HTR-8/SVneo (cell line): ENCODE measurements at regions not wholly inside any gene's neighbourhood (a gene's known extent, or its start where the extent isn't known, plus 50 kb on each side); places are given as distances from the start of the nearest gene placed in this dataset.
"Not testable (repeated sequence)": the region's sequence is repeated elsewhere in the genome, so short reads cannot be mapped to it uniquely, and the experiment has no call there.

Experiments used
- DNase-seq: peaks from one replicate; pipeline ENCODE4 v3.0.0; 2011; ENCODE audit warnings: low spot score, mixed read lengths; ENCODE audit not compliant: insufficient read length
- FAIRE-seq: peaks from 2 replicates; lab custom pipeline; 2011; peaks lifted over from hg19 to GRCh38; lab: Jason Lieb, UNC

DNA sequence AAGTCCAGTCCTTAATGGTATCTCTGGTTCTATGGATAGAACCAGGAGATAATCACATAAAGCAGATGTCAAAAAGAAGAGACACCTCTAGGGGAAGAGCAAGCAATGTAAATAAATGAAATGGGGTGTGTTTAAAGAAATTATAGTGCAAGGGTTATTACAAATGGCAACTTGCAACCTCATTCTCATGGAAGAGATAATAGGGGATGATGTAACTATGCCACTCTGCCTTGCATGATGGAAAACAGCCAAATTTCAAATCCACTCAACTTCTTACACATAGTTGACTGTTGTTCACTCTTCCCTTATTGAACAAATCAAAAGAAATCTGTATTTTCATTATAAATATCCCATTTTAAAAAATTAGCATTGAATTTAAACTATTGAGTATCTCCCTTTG is 274.0 kb upstream of the TMPRSS15 start:
- DNase-seq (no peak), FAIRE-seq (no peak)

DNA sequence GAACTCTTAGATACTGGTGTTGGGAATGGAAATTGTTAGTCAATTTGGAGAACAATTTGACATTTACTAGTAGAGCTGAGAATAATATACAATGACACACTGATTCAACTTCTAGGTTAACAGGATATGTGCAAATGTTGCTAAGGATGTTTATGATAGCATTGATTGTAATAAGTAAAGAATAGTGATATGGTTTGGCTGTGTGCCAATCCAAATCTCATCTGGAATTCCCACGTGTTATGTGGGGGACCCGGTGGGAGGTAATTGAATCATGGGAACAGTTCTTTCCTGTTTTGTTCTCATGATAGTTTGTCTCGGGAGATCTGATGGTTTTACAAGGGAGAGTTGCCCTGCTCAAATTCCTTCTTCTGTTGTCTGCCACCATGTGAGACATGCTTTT is 302.4 kb upstream of the TMPRSS15 start:
- DNase-seq (no peak), FAIRE-seq (no peak)

- FAIRE-seq (no peak), DNase-seq (no peak)
These were observed 308.1 kb upstream of the TMPRSS15 start for GRCh38 chr21:18711662-18712061.

GRCh38 chr21:18715606-18716005 is 312.0 kb upstream of the TMPRSS15 start:
- DNase-seq (no peak), FAIRE-seq (no peak)

DNA sequence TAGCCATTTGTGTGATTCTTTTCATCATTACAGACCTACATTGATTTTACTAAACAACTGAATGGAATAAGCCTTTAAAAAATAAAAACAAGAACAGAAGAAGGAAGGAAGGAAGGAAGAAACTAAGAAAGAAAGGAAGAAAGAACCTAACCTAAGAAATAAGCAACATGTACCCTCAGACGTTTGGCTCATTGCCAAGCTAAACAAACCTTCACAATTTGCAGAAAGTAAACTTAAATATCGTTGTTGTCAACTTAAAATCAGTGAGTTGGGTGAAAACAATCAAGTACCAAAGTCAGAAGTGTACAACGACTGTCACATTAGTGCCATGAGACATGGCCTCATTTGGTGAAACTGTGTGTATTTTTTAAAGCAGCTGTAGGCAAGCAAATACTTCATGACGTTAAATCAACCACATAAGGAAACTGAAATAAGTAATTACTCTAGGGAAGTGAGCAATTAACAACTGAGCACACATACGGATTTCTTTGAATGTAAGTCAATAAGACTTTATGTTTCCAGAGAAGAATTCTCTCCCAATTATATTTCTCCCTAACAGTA is 313.1 kb upstream of the TMPRSS15 start:
- DNase-seq = no peak
- no peak for FAIRE-seq

GRCh38 chr21:18722193-18722592 is 318.6 kb upstream of the TMPRSS15 start:
- DNase-seq (no peak), FAIRE-seq (no peak)

GRCh38 chr21:18723171-18723570 is 319.6 kb upstream of the TMPRSS15 start:
- FAIRE-seq (no peak), DNase-seq (no peak)

- DNase-seq (no peak), FAIRE-seq (no peak)
These were observed 322.1 kb upstream of the TMPRSS15 start for GRCh38 chr21:18725653-18726052.

- no peak for FAIRE-seq
- no peak for DNase-seq
These were observed 338.4 kb upstream of the TMPRSS15 start for GRCh38 chr21:18741954-18742353.

DNA sequence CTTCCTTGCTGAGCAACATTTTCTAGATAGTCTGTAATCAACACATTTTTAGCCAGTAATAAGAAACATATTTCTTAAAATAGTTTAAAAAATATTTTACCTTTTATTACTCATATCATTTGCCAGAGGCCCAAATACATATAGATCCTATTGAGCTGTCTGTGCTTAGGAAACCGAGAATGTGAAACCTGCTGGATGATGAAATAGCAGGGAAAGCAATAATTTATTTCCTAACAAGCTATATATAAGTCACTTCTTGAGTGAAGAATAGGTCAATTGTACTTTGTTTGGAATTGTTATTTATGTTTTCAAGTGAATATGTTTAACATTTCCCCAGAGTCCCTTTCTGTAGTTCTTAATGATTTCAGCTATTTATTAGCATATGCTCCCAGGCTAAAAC is 339.9 kb upstream of the TMPRSS15 start:
- DNase-seq (no peak), FAIRE-seq (no peak)

GRCh38 chr21:18744840-18745239 is 341.3 kb upstream of the TMPRSS15 start:
- DNase-seq (no peak), FAIRE-seq (no peak)

DNA sequence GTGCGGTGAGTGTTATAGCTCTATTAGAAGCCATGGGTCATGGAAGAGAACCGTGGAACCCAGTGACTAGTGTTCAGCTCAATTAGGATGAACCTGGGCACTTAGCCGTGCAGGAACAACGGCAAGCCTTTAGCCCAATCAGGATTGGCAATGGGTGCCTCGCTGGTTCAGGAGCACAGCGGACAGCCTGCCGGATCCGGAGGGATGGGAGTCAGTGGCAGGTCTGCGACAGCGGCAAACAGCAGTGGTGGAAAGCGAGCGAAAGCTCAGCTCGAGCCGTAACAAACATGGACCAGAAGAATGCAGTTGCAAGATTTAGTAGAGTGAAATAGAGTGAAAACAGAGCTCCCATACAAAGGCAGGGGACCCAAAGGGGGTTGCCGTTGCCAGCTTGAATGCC is 349.3 kb upstream of the TMPRSS15 start:
- DNase-seq, FAIRE-seq: not testable (repeated sequence)

- not testable (repeated sequence) for FAIRE-seq, DNase-seq
These were observed 352.7 kb upstream of the TMPRSS15 start for GRCh38 chr21:18756272-18756671.

DNA sequence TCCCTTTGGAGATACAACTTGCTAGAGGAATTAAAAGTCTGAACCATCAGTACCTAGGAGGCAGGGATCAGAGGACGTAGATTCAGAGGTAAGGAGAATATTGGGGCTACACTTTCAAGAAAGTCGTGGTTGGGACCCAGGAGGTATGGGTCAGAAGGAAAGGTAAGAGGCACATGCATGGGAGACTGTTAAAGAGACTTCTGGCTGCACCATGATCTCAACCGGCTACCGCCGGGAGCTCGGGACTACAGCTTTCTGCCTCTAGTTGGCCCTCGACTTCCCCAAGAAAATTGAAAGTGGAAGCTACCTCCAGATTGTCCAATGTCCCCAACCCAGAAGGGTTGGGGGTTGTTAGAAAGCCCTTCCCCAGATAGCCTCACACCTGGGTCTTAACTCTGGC is 355.7 kb upstream of the TMPRSS15 start:
- no peak for FAIRE-seq
- no peak for DNase-seq

GRCh38 chr21:18759751-18760161 is 356.2 kb upstream of the TMPRSS15 start:
- DNase-seq = no peak
- no peak for FAIRE-seq

GRCh38 chr21:18760247-18760646 is 356.7 kb upstream of the TMPRSS15 start:
- DNase-seq = no peak
- no peak for FAIRE-seq

DNA sequence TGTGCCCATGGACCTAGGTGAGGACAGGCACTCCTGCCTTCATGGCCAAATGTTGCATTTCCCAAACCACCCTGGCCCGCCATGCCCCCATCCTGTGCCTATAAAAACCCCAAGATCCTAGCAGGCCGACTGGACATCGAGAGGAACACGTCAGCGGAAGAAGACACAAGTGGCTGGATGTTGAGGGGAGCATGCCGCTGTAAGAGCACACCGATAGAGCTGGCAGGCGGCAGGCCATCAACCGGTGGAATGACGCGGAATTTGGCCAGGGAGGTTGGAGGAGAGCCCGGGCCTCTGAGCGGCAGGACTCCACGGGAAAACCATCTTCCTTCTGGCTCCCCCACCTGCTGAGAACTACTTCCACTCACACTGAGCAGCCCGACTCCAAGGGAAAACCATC is 361.1 kb upstream of the TMPRSS15 start:
- no peak for FAIRE-seq

GRCh38 chr21:18769599-18769998 is 366.0 kb upstream of the TMPRSS15 start:
- DNase-seq = no peak

More for the DNA sequence above, 361.1 kb upstream of the TMPRSS15 start:
- DNase-seq = no peak

DNA sequence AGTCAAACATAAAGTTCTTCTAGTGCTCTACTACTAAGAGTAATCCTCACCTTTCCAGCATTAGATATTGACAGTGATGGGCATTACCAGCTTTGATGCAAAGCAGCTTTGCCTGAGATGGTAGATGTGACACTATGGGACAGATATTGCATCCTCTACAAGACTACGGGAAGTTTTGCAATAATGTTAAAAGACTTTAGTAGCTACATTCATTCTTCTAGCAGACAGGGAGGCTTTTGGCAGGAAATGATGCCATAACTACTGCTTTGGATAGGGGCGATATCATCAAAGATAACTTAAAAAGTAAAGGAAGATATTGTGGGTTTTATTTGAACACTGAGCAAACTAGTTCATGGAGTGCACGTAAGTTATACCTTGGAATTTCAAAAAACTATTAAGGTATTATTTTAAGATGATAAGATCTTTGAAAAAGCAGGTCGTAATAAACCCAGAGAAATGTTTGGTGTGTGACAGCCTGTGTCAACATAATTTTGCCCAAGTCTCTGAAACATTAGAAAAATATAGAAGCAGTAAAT is 368.3 kb upstream of the TMPRSS15 start:
- DNase-seq (no peak), FAIRE-seq (no peak)

More at GRCh38 chr21:18769599-18769998, 366.0 kb upstream of the TMPRSS15 start:
- FAIRE-seq = no peak

- FAIRE-seq (no peak), DNase-seq (peak; percentile 28)
These were observed 368.8 kb upstream of the TMPRSS15 start for GRCh38 chr21:18772404-18772803.

- FAIRE-seq (no peak), DNase-seq (no peak)
These were observed 369.3 kb upstream of the TMPRSS15 start for GRCh38 chr21:18772897-18773296.

GRCh38 chr21:18776936-18777335 is 373.4 kb upstream of the TMPRSS15 start:
- FAIRE-seq (no peak), DNase-seq (no peak)
